ENCODE measurements at regions not wholly inside any gene's neighbourhood (a gene's known extent, or its start where the extent isn't known, plus 50 kb on each side); places are given as distances from the start of the nearest gene placed in this dataset.

DNA sequence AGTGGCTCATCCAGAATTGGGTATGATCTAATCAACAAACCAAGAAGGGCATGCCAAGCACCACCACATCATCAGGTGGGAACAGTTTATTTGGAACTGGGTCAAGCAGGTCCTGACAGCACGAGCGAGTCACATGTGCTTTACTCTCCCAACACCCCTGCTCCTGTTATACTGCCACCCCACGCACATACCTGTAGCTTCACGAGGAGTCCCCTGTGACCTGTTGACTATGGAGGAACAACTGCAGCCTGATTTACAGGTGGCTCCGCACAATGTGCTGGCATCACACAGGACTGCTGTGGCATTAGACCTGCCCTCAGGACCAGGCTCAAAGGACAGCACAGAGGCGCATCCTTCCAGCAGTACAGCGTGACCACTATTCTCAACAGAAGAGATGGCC lies 70.8 kb upstream of the LRRN2 start:
- TF ChIP-seq POLR2A (IDR thresholded peaks at IDR 0.05; ENCODE audit: borderline replicate concordance, extremely low read depth, insufficient read depth, insufficient read length) (no peak), POLR2AphosphoS5 (IDR thresholded peaks at IDR 0.05; ENCODE audit: low read depth, low read length) (no peak), CBX3 (IDR thresholded peaks at IDR 0.05; ENCODE audit: low read depth) (no peak), TCF7L2 (IDR thresholded peaks at IDR 0.05; ENCODE audit: borderline replicate concordance, extremely low read depth, insufficient read depth, insufficient read length) (no peak)
- TF ChIP-seq, protein P1, sequence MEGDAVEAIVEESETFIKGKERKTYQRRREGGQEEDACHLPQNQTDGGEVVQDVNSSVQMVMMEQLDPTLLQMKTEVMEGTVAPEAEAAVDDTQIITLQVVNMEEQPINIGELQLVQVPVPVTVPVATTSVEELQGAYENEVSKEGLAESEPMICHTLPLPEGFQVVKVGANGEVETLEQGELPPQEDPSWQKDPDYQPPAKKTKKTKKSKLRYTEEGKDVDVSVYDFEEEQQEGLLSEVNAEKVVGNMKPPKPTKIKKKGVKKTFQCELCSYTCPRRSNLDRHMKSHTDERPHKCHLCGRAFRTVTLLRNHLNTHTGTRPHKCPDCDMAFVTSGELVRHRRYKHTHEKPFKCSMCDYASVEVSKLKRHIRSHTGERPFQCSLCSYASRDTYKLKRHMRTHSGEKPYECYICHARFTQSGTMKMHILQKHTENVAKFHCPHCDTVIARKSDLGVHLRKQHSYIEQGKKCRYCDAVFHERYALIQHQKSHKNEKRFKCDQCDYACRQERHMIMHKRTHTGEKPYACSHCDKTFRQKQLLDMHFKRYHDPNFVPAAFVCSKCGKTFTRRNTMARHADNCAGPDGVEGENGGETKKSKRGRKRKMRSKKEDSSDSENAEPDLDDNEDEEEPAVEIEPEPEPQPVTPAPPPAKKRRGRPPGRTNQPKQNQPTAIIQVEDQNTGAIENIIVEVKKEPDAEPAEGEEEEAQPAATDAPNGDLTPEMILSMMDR (IDR thresholded peaks at IDR 0.05 in 2 of 3, conservative IDR thresholded peaks at IDR 0.05 in 1 of 3; ENCODE audit: borderline replicate concordance in 1 of 3, insufficient read depth in 1 of 3, low read depth in 2 of 3, low read length in 2 of 3), result no peak
- TF ChIP-seq, protein P2, sequence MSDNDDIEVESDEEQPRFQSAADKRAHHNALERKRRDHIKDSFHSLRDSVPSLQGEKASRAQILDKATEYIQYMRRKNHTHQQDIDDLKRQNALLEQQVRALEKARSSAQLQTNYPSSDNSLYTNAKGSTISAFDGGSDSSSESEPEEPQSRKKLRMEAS (IDR thresholded peaks at IDR 0.05), result no peak
- TF ChIP-seq, protein P3, sequence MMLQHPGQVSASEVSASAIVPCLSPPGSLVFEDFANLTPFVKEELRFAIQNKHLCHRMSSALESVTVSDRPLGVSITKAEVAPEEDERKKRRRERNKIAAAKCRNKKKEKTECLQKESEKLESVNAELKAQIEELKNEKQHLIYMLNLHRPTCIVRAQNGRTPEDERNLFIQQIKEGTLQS (IDR thresholded peaks at IDR 0.05), result no peak
